HG03558 (cell line): ENCODE measurements at regions not wholly inside any gene's neighbourhood (a gene's known extent, or its start where the extent isn't known, plus 50 kb on each side); places are given as distances from the start of the nearest gene placed in this dataset.

Experiments
- ATAC-seq: cut with Tn5 transposase; IDR thresholded peaks from one replicate; pipeline ENCODE4 v1.9.1; 2021; ENCODE audit warnings: moderate number of reproducible peaks; ENCODE audit not compliant: unreplicated experiment; ENCODE audit errors: extremely low read depth

GRCh38 chr1:229815076-229815475, 189.0 kb downstream of the URB2 start:
- ATAC-seq, result no peak

GRCh38 chr1:229815961-229816360, 189.9 kb downstream of the URB2 start:
- ATAC-seq, result no peak

GRCh38 chr1:229817936-229818335, 191.9 kb downstream of the URB2 start:
- ATAC-seq, result no peak

GRCh38 chr1:229819091-229819490, 193.0 kb downstream of the URB2 start:
- no peak for ATAC-seq

- no peak for ATAC-seq
Observed at GRCh38 chr1:229822026-229822425, 196.0 kb downstream of the URB2 start.

GRCh38 chr1:229825042-229825441, 199.0 kb downstream of the URB2 start:
- no peak for ATAC-seq

- no peak for ATAC-seq
Observed at GRCh38 chr1:229828461-229828860, 202.4 kb downstream of the URB2 start.

- no peak for ATAC-seq
Observed at GRCh38 chr1:229832695-229833094, 206.6 kb downstream of the URB2 start.

GRCh38 chr1:229834230-229834629, 208.2 kb downstream of the URB2 start:
- no peak for ATAC-seq

GRCh38 chr1:229835226-229835625, 209.2 kb downstream of the URB2 start:
- ATAC-seq, result no peak

- no peak for ATAC-seq
Observed at GRCh38 chr1:229836324-229836723, 210.3 kb downstream of the URB2 start.

GRCh38 chr1:229838204-229838603, 212.2 kb downstream of the URB2 start:
- no peak for ATAC-seq

GRCh38 chr1:229839800-229840199, 213.8 kb downstream of the URB2 start:
- ATAC-seq, result no peak

- no peak for ATAC-seq
Observed at GRCh38 chr1:229841230-229841629, 215.2 kb downstream of the URB2 start.

GRCh38 chr1:229842302-229843255, 216.5 kb downstream of the URB2 start:
- no peak for ATAC-seq

GRCh38 chr1:229843627-229844238, 217.7 kb downstream of the URB2 start:
- no peak for ATAC-seq

- no peak for ATAC-seq
Observed at GRCh38 chr1:229844675-229845074, 218.6 kb downstream of the URB2 start.

GRCh38 chr1:229845410-229846138, 219.5 kb downstream of the URB2 start:
- no peak for ATAC-seq

GRCh38 chr1:229846351-229846750, 220.3 kb downstream of the URB2 start:
- ATAC-seq, result no peak

GRCh38 chr1:229848752-229849677, 218.0 kb upstream of the GALNT2 start:
- no peak for ATAC-seq
